ENCODE measurements at regions not wholly inside any gene's neighbourhood (a gene's known extent, or its start where the extent isn't known, plus 50 kb on each side); places are given as distances from the start of the nearest gene placed in this dataset.

GRCh38 chr10:130772676-130773075 is 538.8 kb downstream of the TCERG1L start:
- Histone ChIP-seq H3K27ac (ENCODE audit: low read depth, low read length) (no peak overlapping the region), H3K27me3 (ENCODE audit: control insufficient read depth in 2 of 2, insufficient read depth in 2 of 2, low read length in 2 of 2) (no peaks in the 10 kb centered on the region), H3K4me3 (ENCODE audit: low read length) (no peak overlapping the region), H3K36me3 (ENCODE audit: control insufficient read depth in 2 of 3, insufficient read depth in 3 of 3, low read length in 3 of 3) (no peaks in the 10 kb centered on the region), H3K4me1 (ENCODE audit: control insufficient read depth in 2 of 2, insufficient read depth in 2 of 2, low read length in 2 of 2) (no peaks in the 10 kb centered on the region), H3K9me3 (ENCODE audit: control insufficient read depth in 2 of 3, low read length in 3 of 3) (peaks cover 0 to 4% (median 0%) of the 10 kb centered on the region in 3 experiments)
- Mint-ChIP-seq H3K36me3 (peaks cover 0 to 5% (median 0%) of the 10 kb centered on the region in 5 donors), H3K4me1 (no peaks in the 10 kb centered on the region), H3K27me3 (peaks cover 0 to 36% (median 15%) of the 10 kb centered on the region in 5 donors), H3K9me3 (peaks cover 2 to 13% (median 7%) of the 10 kb centered on the region in 11 donors), H3K27ac (no peak overlapping the region), H3K4me3 (no peak overlapping the region)
- ChIA-PET CTCF (no interaction called here), POLR2A (no interaction called here)
- intact Hi-C loops (cut with micrococcal nuclease): no loop called here
- ATAC-seq (no peak), DNase-seq (no peak)

DNA sequence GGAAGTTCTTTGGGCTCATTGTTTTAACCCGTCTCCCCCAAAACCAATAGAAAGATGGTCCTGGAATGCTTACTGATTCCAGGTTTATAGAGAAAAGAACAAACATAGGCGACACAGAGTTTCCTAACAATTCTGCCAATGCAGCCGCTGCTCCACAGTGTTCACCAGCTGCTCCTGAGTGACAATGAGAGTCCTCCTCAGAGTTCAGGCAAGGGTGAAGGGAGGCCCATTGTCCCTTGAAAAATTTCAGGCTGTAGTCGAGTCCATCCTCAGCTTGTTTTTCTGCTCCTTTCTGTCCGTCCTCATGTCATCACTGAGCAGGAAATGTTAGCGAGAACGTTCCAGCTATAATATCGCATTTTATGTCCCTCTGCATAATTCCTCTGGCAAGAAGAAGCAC is 537.6 kb downstream of the TCERG1L start:
- H3K9me3 Mint-ChIP-seq: peaks cover 0 to 7% (median 0%) of the 10 kb centered on the region in 11 donors
- Histone ChIP-seq H3K36me3 (ENCODE audit: control insufficient read depth in 2 of 3, insufficient read depth in 3 of 3, low read length in 3 of 3) (no peaks in the 10 kb centered on the region), H3K4me3 (ENCODE audit: low read length) (no peak overlapping the region), H3K27ac (ENCODE audit: low read depth, low read length) (no peak overlapping the region), H3K9me3 (ENCODE audit: control insufficient read depth in 2 of 3, low read length in 3 of 3) (no peaks in the 10 kb centered on the region), H3K4me1 (ENCODE audit: control insufficient read depth in 2 of 2, insufficient read depth in 2 of 2, low read length in 2 of 2) (no peaks in the 10 kb centered on the region), H3K27me3 (ENCODE audit: control insufficient read depth in 2 of 2, insufficient read depth in 2 of 2, low read length in 2 of 2) (no peaks in the 10 kb centered on the region)
- no peak overlapping the region for H3K27ac Mint-ChIP-seq
- H3K4me3 Mint-ChIP-seq: no peak overlapping the region
- peaks cover 0 to 29% (median 15%) of the 10 kb centered on the region in 5 donors for H3K27me3 Mint-ChIP-seq
- intact Hi-C loops (cut with micrococcal nuclease): no loop called here
- ChIA-PET CTCF (no interaction called here), POLR2A (no interaction called here)
- no peaks in the 10 kb centered on the region for H3K36me3 Mint-ChIP-seq
- no peaks in the 10 kb centered on the region for H3K4me1 Mint-ChIP-seq
- DNase-seq (no peak), ATAC-seq (no peak)

DNA sequence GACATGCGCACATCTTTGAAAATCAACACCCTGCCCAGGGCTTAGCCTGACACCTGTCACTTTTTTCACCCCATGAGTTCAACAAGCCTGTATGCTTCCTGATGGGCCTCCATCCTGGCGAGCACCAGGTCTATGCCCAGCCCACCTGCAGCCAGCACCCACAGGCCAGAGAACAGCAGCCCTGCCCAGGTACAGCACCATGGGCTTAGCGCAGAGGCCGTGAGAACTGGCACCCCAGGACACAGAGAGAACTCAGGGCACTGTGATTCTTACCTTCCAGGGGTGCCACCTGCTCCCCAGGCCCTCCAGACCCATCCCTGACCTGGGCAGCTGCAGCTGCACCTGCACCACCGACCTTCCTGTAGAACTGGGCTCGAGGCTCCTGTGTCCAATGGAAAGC is 536.6 kb downstream of the TCERG1L start:
- H3K4me3 Mint-ChIP-seq: no peak overlapping the region
- no peak for DNase-seq
- Histone ChIP-seq H3K27me3 (ENCODE audit: control insufficient read depth in 2 of 2, insufficient read depth in 2 of 2, low read length in 2 of 2) (no peaks in the 10 kb centered on the region), H3K27ac (ENCODE audit: low read depth, low read length) (no peak overlapping the region), H3K4me3 (ENCODE audit: low read length) (no peak overlapping the region), H3K36me3 (ENCODE audit: control insufficient read depth in 2 of 3, insufficient read depth in 3 of 3, low read length in 3 of 3) (no peaks in the 10 kb centered on the region), H3K9me3 (ENCODE audit: control insufficient read depth in 2 of 3, low read length in 3 of 3) (no peaks in the 10 kb centered on the region), H3K4me1 (ENCODE audit: control insufficient read depth in 2 of 2, insufficient read depth in 2 of 2, low read length in 2 of 2) (no peaks in the 10 kb centered on the region)
- H3K36me3 Mint-ChIP-seq: no peaks in the 10 kb centered on the region
- ATAC-seq: no peak
- intact Hi-C loops (cut with micrococcal nuclease): no loop called here
- no peaks in the 10 kb centered on the region for H3K4me1 Mint-ChIP-seq
- H3K27me3 Mint-ChIP-seq: peaks cover 0 to 29% (median 15%) of the 10 kb centered on the region in 5 donors
- no peak overlapping the region for H3K27ac Mint-ChIP-seq
- H3K9me3 Mint-ChIP-seq: peaks cover 0 to 2% (median 0%) of the 10 kb centered on the region in 11 donors
- ChIA-PET CTCF (no interaction called here), POLR2A (no interaction called here)

DNA sequence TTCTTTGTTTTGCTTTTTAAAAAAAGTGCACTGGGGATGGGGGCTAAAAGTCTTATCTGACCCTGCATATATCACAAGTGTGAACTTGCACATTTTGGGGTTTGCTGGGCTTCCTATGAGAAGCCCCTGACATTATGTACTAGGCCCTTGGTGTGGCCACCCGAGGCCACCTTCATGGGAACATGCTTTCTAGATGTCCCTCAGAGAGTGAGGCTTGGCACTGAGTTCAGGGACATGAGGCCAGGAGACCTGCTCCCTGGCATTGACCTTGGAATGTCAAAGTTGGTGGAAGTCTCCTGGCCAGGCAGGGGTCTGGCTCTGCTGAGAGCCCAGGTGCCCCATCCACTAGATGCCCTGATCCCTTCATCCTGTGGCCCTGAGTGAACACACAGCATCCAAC is 536.2 kb downstream of the TCERG1L start:
- no peak for DNase-seq
- Histone ChIP-seq H3K36me3 (ENCODE audit: control insufficient read depth in 2 of 3, insufficient read depth in 3 of 3, low read length in 3 of 3) (no peaks in the 10 kb centered on the region), H3K9me3 (ENCODE audit: control insufficient read depth in 2 of 3, low read length in 3 of 3) (no peaks in the 10 kb centered on the region), H3K4me1 (ENCODE audit: control insufficient read depth in 2 of 2, insufficient read depth in 2 of 2, low read length in 2 of 2) (no peaks in the 10 kb centered on the region), H3K27me3 (ENCODE audit: control insufficient read depth in 2 of 2, insufficient read depth in 2 of 2, low read length in 2 of 2) (no peaks in the 10 kb centered on the region), H3K27ac (ENCODE audit: low read depth, low read length) (no peak overlapping the region), H3K4me3 (ENCODE audit: low read length) (no peak overlapping the region)
- H3K9me3 Mint-ChIP-seq: peaks cover 0 to 2% (median 0%) of the 10 kb centered on the region in 11 donors
- no peaks in the 10 kb centered on the region for H3K4me1 Mint-ChIP-seq
- H3K27ac Mint-ChIP-seq: no peak overlapping the region
- CTCF ChIA-PET: no interaction called here
- intact Hi-C loops (cut with micrococcal nuclease): no loop called here
- H3K36me3 Mint-ChIP-seq: no peaks in the 10 kb centered on the region
- H3K4me3 Mint-ChIP-seq: no peak overlapping the region
- POLR2A ChIA-PET: no interaction called here
- peaks cover 0 to 29% (median 15%) of the 10 kb centered on the region in 5 donors for H3K27me3 Mint-ChIP-seq
- ATAC-seq: no peak

GRCh38 chr10:130776724-130777123 is 534.8 kb downstream of the TCERG1L start:
- POLR2A ChIA-PET: no interaction called here
- intact Hi-C loops (cut with micrococcal nuclease): no loop called here

GRCh38 chr10:130777507-130778165 is 533.9 kb downstream of the TCERG1L start:
- no peaks in the 10 kb centered on the region for H3K36me3 ChIP-seq (ENCODE audit: control insufficient read depth in 2 of 3, insufficient read depth in 3 of 3, low read length in 3 of 3)
- ChIA-PET CTCF (no interaction called here), POLR2A (no interaction called here)
- DNase-seq (no peak), ATAC-seq (no peak)
- H3K27me3 ChIP-seq (ENCODE audit: control insufficient read depth in 2 of 2, insufficient read depth in 2 of 2, low read length in 2 of 2): no peaks in the 10 kb centered on the region
- H3K4me3 ChIP-seq (ENCODE audit: low read length): no peak overlapping the region
- Mint-ChIP-seq H3K4me3 (no peak overlapping the region), H3K36me3 (no peaks in the 10 kb centered on the region), H3K27ac (no peak overlapping the region), H3K27me3 (peaks cover 0 to 18% (median 15%) of the 10 kb centered on the region in 5 donors), H3K4me1 (no peaks in the 10 kb centered on the region), H3K9me3 (no peaks in the 10 kb centered on the region)
- intact Hi-C loops (cut with micrococcal nuclease): no loop called here
- H3K9me3 ChIP-seq (ENCODE audit: control insufficient read depth in 2 of 3, low read length in 3 of 3): no peaks in the 10 kb centered on the region
- no peak overlapping the region for H3K27ac ChIP-seq (ENCODE audit: low read depth, low read length)
- H3K4me1 ChIP-seq (ENCODE audit: control insufficient read depth in 2 of 2, insufficient read depth in 2 of 2, low read length in 2 of 2): no peaks in the 10 kb centered on the region

More at GRCh38 chr10:130776724-130777123, 534.8 kb downstream of the TCERG1L start:
- H3K9me3 ChIP-seq (ENCODE audit: control insufficient read depth in 2 of 3, low read length in 3 of 3): no peaks in the 10 kb centered on the region
- no peaks in the 10 kb centered on the region for H3K36me3 Mint-ChIP-seq
- no peak for ATAC-seq
- H3K27ac ChIP-seq (ENCODE audit: low read depth, low read length): no peak overlapping the region
- H3K27me3 ChIP-seq (ENCODE audit: control insufficient read depth in 2 of 2, insufficient read depth in 2 of 2, low read length in 2 of 2): no peaks in the 10 kb centered on the region
- no peaks in the 10 kb centered on the region for H3K4me1 Mint-ChIP-seq
- H3K9me3 Mint-ChIP-seq: no peaks in the 10 kb centered on the region
- H3K27me3 Mint-ChIP-seq: peaks cover 0 to 27% (median 15%) of the 10 kb centered on the region in 5 donors
- no peaks in the 10 kb centered on the region for H3K36me3 ChIP-seq (ENCODE audit: control insufficient read depth in 2 of 3, insufficient read depth in 3 of 3, low read length in 3 of 3)
- H3K4me3 Mint-ChIP-seq: no peak overlapping the region
- H3K4me1 ChIP-seq (ENCODE audit: control insufficient read depth in 2 of 2, insufficient read depth in 2 of 2, low read length in 2 of 2): no peaks in the 10 kb centered on the region
- DNase-seq: no peak
- CTCF ChIA-PET: no interaction called here
- H3K27ac Mint-ChIP-seq: no peak overlapping the region
- H3K4me3 ChIP-seq (ENCODE audit: low read length): no peak overlapping the region

- ChIA-PET POLR2A (no interaction called here), CTCF (no interaction called here)
- ATAC-seq: no peak
- no peaks in the 10 kb centered on the region for H3K4me1 ChIP-seq (ENCODE audit: control insufficient read depth in 2 of 2, insufficient read depth in 2 of 2, low read length in 2 of 2)
- H3K27me3 ChIP-seq (ENCODE audit: control insufficient read depth in 2 of 2, insufficient read depth in 2 of 2, low read length in 2 of 2): no peaks in the 10 kb centered on the region
- Mint-ChIP-seq H3K27ac (no peak overlapping the region), H3K4me3 (no peak overlapping the region), H3K36me3 (no peaks in the 10 kb centered on the region), H3K27me3 (peaks cover 0 to 15% (median 12%) of the 10 kb centered on the region in 5 donors), H3K4me1 (no peaks in the 10 kb centered on the region), H3K9me3 (no peaks in the 10 kb centered on the region)
- no peaks in the 10 kb centered on the region for H3K36me3 ChIP-seq (ENCODE audit: control insufficient read depth in 2 of 3, insufficient read depth in 3 of 3, low read length in 3 of 3)
- H3K9me3 ChIP-seq (ENCODE audit: control insufficient read depth in 2 of 3, low read length in 3 of 3): no peaks in the 10 kb centered on the region
- intact Hi-C loops (cut with micrococcal nuclease): no loop called here
- H3K27ac ChIP-seq (ENCODE audit: low read depth, low read length): no peak overlapping the region
- no peak for DNase-seq
- no peak overlapping the region for H3K4me3 ChIP-seq (ENCODE audit: low read length)
These were observed 533.4 kb downstream of the TCERG1L start for GRCh38 chr10:130778166-130778545.
